NT2/D1 (cell line): ENCODE measurements at regions not wholly inside any gene's neighbourhood (a gene's known extent, or its start where the extent isn't known, plus 50 kb on each side); places are given as distances from the start of the nearest gene placed in this dataset.

Experiments used
- SUZ12 ChIP-seq: IDR thresholded peaks from 2 replicates; pipeline ENCODE4 v1.6.1; 2011; ENCODE audit not compliant: insufficient read length, insufficient read depth; ENCODE audit errors: extremely low read depth
- YY1 ChIP-seq: IDR thresholded peaks from 2 replicates; pipeline ENCODE4 v1.6.1; 2011; ENCODE audit not compliant: insufficient read length, insufficient read depth
- ZNF274 ChIP-seq: IDR thresholded peaks from 2 replicates; pipeline ENCODE4 v1.6.1; 2011; ENCODE audit warnings: mild to moderate bottlenecking, low read depth, low read length

GRCh38 chrX:45743081-45743533, 542.4 kb upstream of the DIPK2B start:
- TF ChIP-seq ZNF274: no peak
- no peak for TF ChIP-seq YY1
- no peak for TF ChIP-seq SUZ12
